ENCODE measurements at regions not wholly inside any gene's neighbourhood (a gene's known extent, or its start where the extent isn't known, plus 50 kb on each side); places are given as distances from the start of the nearest gene placed in this dataset.
"Not testable (repeated sequence)": the region's sequence is repeated elsewhere in the genome, so short reads cannot be mapped to it uniquely, and the experiment has no call there.

- no peak for FAIRE-seq
Observed at GRCh38 chr18:65671621-65672415, 79.0 kb upstream of the CDH7 start.

DNA sequence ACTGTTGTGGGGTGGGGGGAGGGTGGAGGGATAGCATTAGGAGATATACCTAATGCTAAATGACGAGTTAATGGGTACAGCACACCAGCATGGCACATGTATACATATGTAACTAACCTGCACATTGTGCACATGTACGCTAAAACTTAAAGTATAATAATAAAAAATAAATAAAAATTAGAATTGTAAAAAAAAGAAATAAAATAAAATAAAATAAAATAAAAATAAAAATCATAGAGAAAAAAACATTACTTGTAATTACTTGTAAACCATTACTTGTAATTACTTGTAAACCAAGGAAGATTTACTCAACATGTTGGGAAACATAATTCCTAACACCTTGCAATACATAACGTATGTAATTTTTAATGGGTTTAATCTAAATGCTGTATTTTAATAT, 80.7 kb upstream of the CDH7 start:
- not testable (repeated sequence) for DNase-seq (ENCODE audit: extremely low spot score, insufficient read length, low read depth); FAIRE-seq

More at GRCh38 chr18:65671621-65672415, 79.0 kb upstream of the CDH7 start:
- DNase-seq (ENCODE audit: extremely low spot score, insufficient read length, low read depth): no peak

DNA sequence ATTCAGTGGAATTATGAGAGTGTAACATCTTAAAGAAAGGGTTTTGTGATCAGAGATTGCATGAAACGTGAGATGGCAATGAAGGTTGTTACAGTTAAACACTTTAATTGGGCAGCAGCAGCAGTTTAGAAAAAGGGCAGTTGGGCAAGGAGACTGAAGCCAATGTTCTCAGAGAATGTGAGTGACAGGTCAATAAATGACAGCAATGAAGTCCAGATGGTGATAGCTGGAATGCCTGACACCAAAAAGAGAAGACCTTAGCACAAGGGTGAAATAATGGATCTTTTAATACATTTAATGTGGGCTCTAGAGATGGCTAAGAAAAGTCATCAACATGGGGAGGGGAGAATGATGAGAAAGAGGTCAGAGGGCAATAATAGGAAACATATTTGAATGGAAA, 89.4 kb upstream of the CDH7 start:
- no peak for FAIRE-seq

GRCh38 chr18:65659912-65660311, 90.9 kb upstream of the CDH7 start:
- no peak for DNase-seq (ENCODE audit: extremely low spot score, insufficient read length, low read depth)
- FAIRE-seq: no peak

More for the DNA sequence above, 89.4 kb upstream of the CDH7 start:
- DNase-seq (ENCODE audit: extremely low spot score, insufficient read length, low read depth): no peak

GRCh38 chr18:65659312-65659711, 91.5 kb upstream of the CDH7 start:
- FAIRE-seq (no peak), DNase-seq (ENCODE audit: extremely low spot score, insufficient read length, low read depth) (no peak)

- no peak for FAIRE-seq
Observed at GRCh38 chr18:65651192-65651591, 99.6 kb upstream of the CDH7 start.

GRCh38 chr18:65632236-65632635, 118.6 kb upstream of the CDH7 start:
- FAIRE-seq (no peak), DNase-seq (ENCODE audit: extremely low spot score, insufficient read length, low read depth) (no peak)

More at GRCh38 chr18:65651192-65651591, 99.6 kb upstream of the CDH7 start:
- no peak for DNase-seq (ENCODE audit: extremely low spot score, insufficient read length, low read depth)

- FAIRE-seq: no peak
Observed at GRCh38 chr18:65631766-65632165, 119.0 kb upstream of the CDH7 start.

GRCh38 chr18:65628390-65628789, 122.4 kb upstream of the CDH7 start:
- FAIRE-seq: no peak
- no peak for DNase-seq (ENCODE audit: extremely low spot score, insufficient read length, low read depth)

More at GRCh38 chr18:65631766-65632165, 119.0 kb upstream of the CDH7 start:
- DNase-seq (ENCODE audit: extremely low spot score, insufficient read length, low read depth): no peak

- FAIRE-seq (no peak), DNase-seq (ENCODE audit: extremely low spot score, insufficient read length, low read depth) (no peak)
Observed at GRCh38 chr18:65623676-65624075, 127.1 kb upstream of the CDH7 start.

DNA sequence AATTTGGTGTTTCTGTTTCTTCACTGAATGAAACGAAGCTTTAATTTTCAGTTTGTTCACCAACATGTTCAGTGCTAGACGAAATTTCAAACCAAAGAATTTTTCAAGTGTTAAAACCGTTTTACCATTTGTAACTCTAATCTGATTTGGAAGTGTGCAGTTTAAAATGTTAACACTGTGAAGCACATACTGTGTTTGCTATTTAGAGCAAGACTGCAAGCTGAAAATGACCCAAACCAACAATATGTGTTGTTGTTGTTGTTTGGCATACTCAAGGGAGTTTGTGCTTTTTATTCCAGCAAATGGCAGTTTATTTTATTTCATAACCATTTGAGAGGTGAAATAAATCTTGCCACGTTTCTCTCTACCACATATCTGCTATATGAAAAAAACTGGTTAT, 128.4 kb upstream of the CDH7 start:
- DNase-seq (ENCODE audit: extremely low spot score, insufficient read length, low read depth) (no peak), FAIRE-seq (no peak)

DNA sequence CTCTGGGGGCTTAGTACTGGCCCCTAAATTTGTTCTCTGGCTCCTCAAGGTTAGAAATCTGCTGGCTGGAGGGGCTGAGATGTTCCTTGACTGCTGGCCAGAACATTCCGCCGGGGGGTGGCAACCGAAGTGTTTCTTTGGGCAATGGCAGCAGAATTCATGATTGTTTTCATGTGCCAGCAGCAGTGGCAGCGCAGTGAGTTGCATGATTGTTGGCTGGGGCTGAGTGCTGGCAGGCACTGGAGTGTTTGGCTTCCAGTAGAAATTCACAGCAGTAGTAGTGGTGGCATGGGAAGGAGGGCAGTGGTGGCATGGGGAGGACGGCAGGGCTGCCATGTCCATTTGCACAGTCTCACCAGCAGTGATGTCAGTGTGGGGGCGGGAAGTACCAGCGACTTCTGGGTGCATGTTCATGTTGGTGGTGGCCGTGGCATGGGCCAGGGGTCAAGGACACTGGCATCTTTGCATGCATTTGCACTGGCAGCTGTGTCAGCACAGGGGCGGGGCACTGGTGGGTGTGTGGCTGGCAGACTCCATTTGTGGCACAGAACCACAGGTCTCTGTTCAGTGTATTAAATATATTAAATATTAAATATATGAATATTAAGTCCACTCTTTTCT, 130.6 kb upstream of the CDH7 start:
- DNase-seq (ENCODE audit: extremely low spot score, insufficient read length, low read depth) (no peak), FAIRE-seq (no peak)

- FAIRE-seq (no peak), DNase-seq (ENCODE audit: extremely low spot score, insufficient read length, low read depth) (no peak)
Observed at GRCh38 chr18:65610939-65611338, 139.9 kb upstream of the CDH7 start.

DNA sequence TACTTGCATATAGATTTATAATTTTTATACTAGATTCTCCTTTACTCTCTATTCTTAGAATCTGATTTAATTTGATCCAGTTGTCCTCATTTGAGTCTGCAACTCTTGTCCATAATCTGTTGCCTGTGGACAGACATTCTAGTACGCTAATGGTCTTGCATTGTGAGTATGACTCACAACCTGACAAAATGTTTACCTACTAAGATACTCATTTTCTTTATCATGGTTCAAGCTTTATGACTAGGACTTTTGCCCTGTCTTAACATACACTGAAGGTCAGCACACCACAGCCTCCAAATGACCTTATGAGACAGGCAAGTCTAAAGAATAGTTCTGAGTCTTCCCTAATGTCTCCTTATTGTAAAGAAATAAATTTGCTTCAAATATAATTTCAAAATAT, 142.3 kb upstream of the CDH7 start:
- FAIRE-seq (no peak), DNase-seq (ENCODE audit: extremely low spot score, insufficient read length, low read depth) (no peak)

DNA sequence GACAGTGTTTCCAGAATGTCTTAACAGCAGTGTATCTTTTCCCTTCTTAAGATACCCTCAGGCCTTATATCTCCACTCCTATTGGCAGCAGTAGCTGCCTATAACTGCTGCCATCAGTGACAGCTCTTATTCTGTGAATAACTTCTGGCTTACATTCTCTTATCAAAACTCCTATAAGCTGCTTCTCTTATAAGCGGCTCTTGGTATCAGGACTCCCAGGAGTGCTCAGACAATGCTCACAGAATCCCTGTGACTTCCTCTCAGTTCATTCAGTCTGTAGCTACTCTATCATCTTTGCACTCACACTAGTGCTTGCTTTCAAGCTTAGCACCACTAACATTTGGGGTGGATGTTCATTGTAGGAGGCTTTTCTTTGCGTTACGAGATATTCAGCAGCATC, 143.7 kb upstream of the CDH7 start:
- DNase-seq (ENCODE audit: extremely low spot score, insufficient read length, low read depth) (no peak), FAIRE-seq (no peak)

- DNase-seq (ENCODE audit: extremely low spot score, insufficient read length, low read depth) (no peak), FAIRE-seq (no peak)
Observed at GRCh38 chr18:65606551-65607130, 144.2 kb upstream of the CDH7 start.

- not testable (repeated sequence) for FAIRE-seq; DNase-seq (ENCODE audit: extremely low spot score, insufficient read length, low read depth)
Observed at GRCh38 chr18:65605352-65605751, 145.5 kb upstream of the CDH7 start.

GRCh38 chr18:65601775-65602174, 149.0 kb upstream of the CDH7 start:
- no peak for DNase-seq (ENCODE audit: extremely low spot score, insufficient read length, low read depth)
- FAIRE-seq: no peak

GRCh38 chr18:65592435-65592834, 158.4 kb upstream of the CDH7 start:
- no peak for FAIRE-seq
- no peak for DNase-seq (ENCODE audit: extremely low spot score, insufficient read length, low read depth)

- FAIRE-seq (no peak), DNase-seq (ENCODE audit: extremely low spot score, insufficient read length, low read depth) (no peak)
Observed at GRCh38 chr18:65587491-65587890, 163.3 kb upstream of the CDH7 start.

GRCh38 chr18:65582094-65582493, 168.7 kb upstream of the CDH7 start:
- not testable (repeated sequence) for FAIRE-seq

More at GRCh38 chr18:65582094-65582493, 168.7 kb upstream of the CDH7 start:
- not testable (repeated sequence) for DNase-seq (ENCODE audit: extremely low spot score, insufficient read length, low read depth)

Measured in GM18507 (cell line).